Thoracic aorta (tissue), 2 donors: ENCODE measurements at regions not wholly inside any gene's neighbourhood (a gene's known extent, or its start where the extent isn't known, plus 50 kb on each side); places are given as distances from the start of the nearest gene placed in this dataset.

ENCODE experiments used
- ATAC-seq: fragments of 150-250 bp; one replicate; pipeline ENCODE4 v1.8.0; 2017; ENCODE audit warnings: low read depth; ENCODE audit not compliant: insufficient number of reproducible peaks, low FRiP score
- DNase-seq: peaks from one replicate; pipeline ENCODE4 v3.0.0-alpha.2; 2020; ENCODE audit warnings: low spot score
- H3K27ac ChIP-seq, 2 donors: fragments of 200-600 bp; sonication (generic); 1 replicate in 1 of 2; 2 replicates in 1 of 2; pipeline ENCODE4 v1.5.1; 2016; ENCODE audit warnings: mild to moderate bottlenecking in 2 of 2, moderate library complexity in 2 of 2
- H3K27me3 ChIP-seq: fragments of 200-600 bp; sonication (generic); replicated peaks from 2 replicates; pipeline ENCODE4 v1.6.0; 2016; ENCODE audit warnings: mild to moderate bottlenecking; ENCODE audit not compliant: insufficient read depth
- H3K36me3 ChIP-seq: fragments of 200-600 bp; sonication (generic); one replicate; pipeline ENCODE4 v1.5.1; 2016
- H3K4me1 ChIP-seq, 2 donors: fragments of 200-600 bp; sonication (generic); 1 replicate in 1 of 2; 2 replicates in 1 of 2; pipeline versions ENCODE4 v1.5.1 to v1.6.0; 2016; ENCODE audit warnings: low read depth in 2 of 2, mild to moderate bottlenecking in 1 of 2; ENCODE audit not compliant: control insufficient read depth in 1 of 2
- H3K4me3 ChIP-seq: fragments of 200-600 bp; sonication (generic); 2 replicates; pipeline ENCODE4 v1.5.1; 2016; ENCODE audit warnings: mild to moderate bottlenecking
- H3K9me3 ChIP-seq: fragments of 200-600 bp; sonication (generic); 2 replicates; pipeline ENCODE4 v1.5.1; 2016
- CTCF ChIP-seq: fragments of 200-600 bp; sonication (generic); IDR thresholded peaks from one replicate; pipeline ENCODE4 v1.5.1; 2019; ENCODE audit warnings: antibody characterized with exemption

DNA sequence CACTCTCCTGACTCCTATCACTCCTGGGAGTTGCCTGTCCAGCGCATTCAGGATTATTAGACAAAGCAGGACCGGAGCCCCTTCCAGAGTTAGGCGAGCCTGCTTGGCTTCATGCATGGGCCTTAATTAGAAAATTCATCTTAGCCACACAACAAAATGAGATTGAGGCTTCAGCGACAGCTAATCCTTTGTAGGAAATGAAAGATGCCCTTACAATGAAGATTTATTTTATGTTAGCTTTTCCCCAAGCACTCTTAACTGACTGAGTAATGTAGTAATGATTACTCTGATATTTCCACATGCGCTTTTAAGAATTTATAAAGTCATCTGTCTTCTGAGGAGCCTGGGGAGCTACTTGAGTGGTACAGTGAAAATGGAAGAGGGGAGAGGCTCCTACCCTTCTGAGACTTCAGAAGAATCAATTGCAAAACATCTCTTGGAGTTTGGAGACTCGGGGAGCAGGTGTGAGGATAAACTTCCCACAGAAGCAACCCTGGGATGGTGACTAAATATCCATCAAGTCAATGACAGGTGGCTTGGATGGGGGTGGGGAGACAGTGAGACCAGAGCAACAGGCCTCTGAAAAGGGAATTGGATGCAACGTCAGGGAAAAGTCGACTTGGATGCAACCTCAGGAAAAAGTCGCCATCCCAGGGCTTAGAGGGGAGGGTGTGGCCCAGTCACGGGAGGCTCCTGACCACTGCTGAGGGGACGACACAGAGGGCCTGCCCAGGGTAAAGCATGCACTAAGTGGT is 434.5 kb upstream of the B3GAT1 start:
- no peaks in the 10 kb centered on the region for H3K36me3 ChIP-seq
- no peak for DNase-seq
- no peak for TF ChIP-seq CTCF
- no peak overlapping the region for H3K27ac ChIP-seq
- H3K4me3 ChIP-seq, result no peak overlapping the region
- no peaks in the 10 kb centered on the region for H3K9me3 ChIP-seq
- no peak for ATAC-seq
- H3K4me1 ChIP-seq, result no peaks in the 10 kb centered on the region
- H3K27me3 ChIP-seq, result no peaks in the 10 kb centered on the region

- Histone ChIP-seq H3K4me3 (no peak overlapping the region), H3K36me3 (no peaks in the 10 kb centered on the region), H3K27me3 (no peaks in the 10 kb centered on the region), H3K27ac (no peak overlapping the region), H3K9me3 (no peaks in the 10 kb centered on the region), H3K4me1 (no peaks in the 10 kb centered on the region)
- no peak for TF ChIP-seq CTCF
- ATAC-seq (no peak), DNase-seq (no peak)
These were observed 433.7 kb upstream of the B3GAT1 start for GRCh38 chr11:134845474-134846327.

- no peak overlapping the region for H3K4me3 ChIP-seq
- ATAC-seq (no peak), DNase-seq (no peak)
- no peak for TF ChIP-seq CTCF
- H3K4me1 ChIP-seq, result no peaks in the 10 kb centered on the region
- no peaks in the 10 kb centered on the region for H3K27me3 ChIP-seq
- no peaks in the 10 kb centered on the region for H3K9me3 ChIP-seq
- no peaks in the 10 kb centered on the region for H3K36me3 ChIP-seq
- H3K27ac ChIP-seq, result no peak overlapping the region
These were observed 432.8 kb upstream of the B3GAT1 start for GRCh38 chr11:134844838-134845237.

GRCh38 chr11:134843735-134844134 is 431.7 kb upstream of the B3GAT1 start:
- no peak for ATAC-seq
- no peak for DNase-seq

More at GRCh38 chr11:134843735-134844134, 431.7 kb upstream of the B3GAT1 start:
- Histone ChIP-seq H3K4me3 (no peak overlapping the region), H3K36me3 (no peaks in the 10 kb centered on the region), H3K4me1 (no peaks in the 10 kb centered on the region), H3K27ac (no peak overlapping the region), H3K9me3 (no peaks in the 10 kb centered on the region), H3K27me3 (no peaks in the 10 kb centered on the region)
- TF ChIP-seq CTCF, result no peak
